Fibroblast of lung (primary cell): ENCODE measurements at regions not wholly inside any gene's neighbourhood (a gene's known extent, or its start where the extent isn't known, plus 50 kb on each side); places are given as distances from the start of the nearest gene placed in this dataset.

ENCODE experiments used
- EZH2 ChIP-seq: IDR thresholded peaks from 2 replicates; pipeline ENCODE4 v1.5.1; 2012; ENCODE audit warnings: low read length, control low read depth, mild to moderate bottlenecking; ENCODE audit errors: missing control alignments
- TF ChIP-seq, protein P1 (sequence below), 2 donors: IDR thresholded peaks in 1 of 2; conservative IDR thresholded peaks in 1 of 2; 1 replicate in 1 of 2; 2 replicates in 1 of 2; pipeline ENCODE4 v1.5.1; 2011 to 2012; ENCODE audit warnings: low read length in 2 of 2, control low read depth in 1 of 2, inconsistent platforms in 1 of 2, low read depth in 1 of 2, mild to moderate bottlenecking in 1 of 2

DNA sequence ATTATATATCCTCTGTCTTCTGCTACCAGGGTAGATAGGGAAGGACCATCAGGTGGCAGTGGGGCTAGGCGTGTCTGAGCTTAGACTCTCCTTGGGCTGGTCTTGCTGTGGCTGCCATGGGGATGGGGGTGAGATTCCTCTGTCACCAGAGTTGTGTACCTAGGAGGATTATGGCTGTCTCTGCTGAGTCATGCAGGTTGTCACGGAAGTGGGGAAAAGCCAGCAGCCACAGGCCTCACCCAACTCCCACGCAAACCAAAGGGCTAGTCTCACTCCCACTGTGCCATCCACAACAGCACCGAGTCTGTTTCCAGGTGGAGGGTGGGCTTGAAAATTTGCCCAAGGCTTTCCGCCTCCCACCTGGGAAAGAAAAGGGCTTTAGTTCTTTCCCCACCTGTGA lies 476.1 kb downstream of the CYLC2 start:
- TF ChIP-seq, protein P1, sequence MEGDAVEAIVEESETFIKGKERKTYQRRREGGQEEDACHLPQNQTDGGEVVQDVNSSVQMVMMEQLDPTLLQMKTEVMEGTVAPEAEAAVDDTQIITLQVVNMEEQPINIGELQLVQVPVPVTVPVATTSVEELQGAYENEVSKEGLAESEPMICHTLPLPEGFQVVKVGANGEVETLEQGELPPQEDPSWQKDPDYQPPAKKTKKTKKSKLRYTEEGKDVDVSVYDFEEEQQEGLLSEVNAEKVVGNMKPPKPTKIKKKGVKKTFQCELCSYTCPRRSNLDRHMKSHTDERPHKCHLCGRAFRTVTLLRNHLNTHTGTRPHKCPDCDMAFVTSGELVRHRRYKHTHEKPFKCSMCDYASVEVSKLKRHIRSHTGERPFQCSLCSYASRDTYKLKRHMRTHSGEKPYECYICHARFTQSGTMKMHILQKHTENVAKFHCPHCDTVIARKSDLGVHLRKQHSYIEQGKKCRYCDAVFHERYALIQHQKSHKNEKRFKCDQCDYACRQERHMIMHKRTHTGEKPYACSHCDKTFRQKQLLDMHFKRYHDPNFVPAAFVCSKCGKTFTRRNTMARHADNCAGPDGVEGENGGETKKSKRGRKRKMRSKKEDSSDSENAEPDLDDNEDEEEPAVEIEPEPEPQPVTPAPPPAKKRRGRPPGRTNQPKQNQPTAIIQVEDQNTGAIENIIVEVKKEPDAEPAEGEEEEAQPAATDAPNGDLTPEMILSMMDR (conservative IDR thresholded peaks at IDR 0.05 in 1 of 2, IDR thresholded peaks at IDR 0.05 in 1 of 2; ENCODE audit: low read depth in 1 of 2, low read length in 2 of 2) = no peak
- TF ChIP-seq EZH2 = no peak
